ENCODE measurements at regions not wholly inside any gene's neighbourhood (a gene's known extent, or its start where the extent isn't known, plus 50 kb on each side); places are given as distances from the start of the nearest gene placed in this dataset.

- Histone ChIP-seq H3K4me3 (ENCODE audit: low read depth in 1 of 3, low read length in 3 of 3) (no peak overlapping the region), H3K4me1 (ENCODE audit: control insufficient read depth in 4 of 4, insufficient read depth in 4 of 4, low read length in 3 of 4) (peaks cover 5 to 26% (median 14%) of the 10 kb centered on the region in 4 donors), H3K27me3 (ENCODE audit: control insufficient read depth in 4 of 4, insufficient read depth in 4 of 4, low read length in 3 of 4) (no peaks in the 10 kb centered on the region), H3K36me3 (ENCODE audit: control insufficient read depth in 4 of 4, insufficient read depth in 3 of 4, low read depth in 1 of 4, low read length in 3 of 4) (no peaks in the 10 kb centered on the region), H3K9ac (ENCODE audit: low read depth in 1 of 2, low read length in 2 of 2) (no peak overlapping the region), H3K9me3 (ENCODE audit: control insufficient read depth in 4 of 4, low read length in 3 of 4) (no peaks in the 10 kb centered on the region), H3K27ac (ENCODE audit: low read depth in 1 of 2, low read length in 2 of 2) (no peak overlapping the region)
- WGBS = 35% methylated on average over 3 of the region's 3 CpGs
- DNase-seq (ENCODE audit: low spot score) = no peak
- TF ChIP-seq NR2F2 (IDR thresholded peaks at IDR 0.05) (no peak), FOXA2 (IDR thresholded peaks at IDR 0.05) (peak; percentile 85), HNF4A (conservative IDR thresholded peaks at IDR 0.05) (peak; percentile 8 to 74), TAF1 (conservative IDR thresholded peaks at IDR 0.05) (no peak), EGR1 (IDR thresholded peaks at IDR 0.05; ENCODE audit: low read depth in 2 of 2) (peak in 1 of 2 donors; percentile 47), ZBTB33 (IDR thresholded peaks at IDR 0.05) (peak; percentile 51), RXRA (IDR thresholded peaks at IDR 0.05) (peak in 1 of 2 donors; percentile 76), FOXA1 (IDR thresholded peaks at IDR 0.05) (peak; percentile 65), JUND (IDR thresholded peaks at IDR 0.05) (peak; percentile 16 to 75), SP1 (IDR thresholded peaks at IDR 0.05) (peak; percentile 23), YY1 (IDR thresholded peaks at IDR 0.05) (peak; percentile 96), RAD21 (IDR thresholded peaks at IDR 0.05) (peak in 1 of 2 donors; percentile 40), GABPA (IDR thresholded peaks at IDR 0.05 in 1 of 2, conservative IDR thresholded peaks at IDR 0.05 in 1 of 2) (no peak), HNF4G (IDR thresholded peaks at IDR 0.05) (no peak), ATF3 (IDR thresholded peaks at IDR 0.05) (no peak)
- TF ChIP-seq, protein P1, sequence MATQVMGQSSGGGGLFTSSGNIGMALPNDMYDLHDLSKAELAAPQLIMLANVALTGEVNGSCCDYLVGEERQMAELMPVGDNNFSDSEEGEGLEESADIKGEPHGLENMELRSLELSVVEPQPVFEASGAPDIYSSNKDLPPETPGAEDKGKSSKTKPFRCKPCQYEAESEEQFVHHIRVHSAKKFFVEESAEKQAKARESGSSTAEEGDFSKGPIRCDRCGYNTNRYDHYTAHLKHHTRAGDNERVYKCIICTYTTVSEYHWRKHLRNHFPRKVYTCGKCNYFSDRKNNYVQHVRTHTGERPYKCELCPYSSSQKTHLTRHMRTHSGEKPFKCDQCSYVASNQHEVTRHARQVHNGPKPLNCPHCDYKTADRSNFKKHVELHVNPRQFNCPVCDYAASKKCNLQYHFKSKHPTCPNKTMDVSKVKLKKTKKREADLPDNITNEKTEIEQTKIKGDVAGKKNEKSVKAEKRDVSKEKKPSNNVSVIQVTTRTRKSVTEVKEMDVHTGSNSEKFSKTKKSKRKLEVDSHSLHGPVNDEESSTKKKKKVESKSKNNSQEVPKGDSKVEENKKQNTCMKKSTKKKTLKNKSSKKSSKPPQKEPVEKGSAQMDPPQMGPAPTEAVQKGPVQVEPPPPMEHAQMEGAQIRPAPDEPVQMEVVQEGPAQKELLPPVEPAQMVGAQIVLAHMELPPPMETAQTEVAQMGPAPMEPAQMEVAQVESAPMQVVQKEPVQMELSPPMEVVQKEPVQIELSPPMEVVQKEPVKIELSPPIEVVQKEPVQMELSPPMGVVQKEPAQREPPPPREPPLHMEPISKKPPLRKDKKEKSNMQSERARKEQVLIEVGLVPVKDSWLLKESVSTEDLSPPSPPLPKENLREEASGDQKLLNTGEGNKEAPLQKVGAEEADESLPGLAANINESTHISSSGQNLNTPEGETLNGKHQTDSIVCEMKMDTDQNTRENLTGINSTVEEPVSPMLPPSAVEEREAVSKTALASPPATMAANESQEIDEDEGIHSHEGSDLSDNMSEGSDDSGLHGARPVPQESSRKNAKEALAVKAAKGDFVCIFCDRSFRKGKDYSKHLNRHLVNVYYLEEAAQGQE (IDR thresholded peaks at IDR 0.05) = peak; percentile 49
- TF ChIP-seq, protein P2, sequence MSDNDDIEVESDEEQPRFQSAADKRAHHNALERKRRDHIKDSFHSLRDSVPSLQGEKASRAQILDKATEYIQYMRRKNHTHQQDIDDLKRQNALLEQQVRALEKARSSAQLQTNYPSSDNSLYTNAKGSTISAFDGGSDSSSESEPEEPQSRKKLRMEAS (IDR thresholded peaks at IDR 0.05) = peak; percentile 69
- TF ChIP-seq, protein P3, sequence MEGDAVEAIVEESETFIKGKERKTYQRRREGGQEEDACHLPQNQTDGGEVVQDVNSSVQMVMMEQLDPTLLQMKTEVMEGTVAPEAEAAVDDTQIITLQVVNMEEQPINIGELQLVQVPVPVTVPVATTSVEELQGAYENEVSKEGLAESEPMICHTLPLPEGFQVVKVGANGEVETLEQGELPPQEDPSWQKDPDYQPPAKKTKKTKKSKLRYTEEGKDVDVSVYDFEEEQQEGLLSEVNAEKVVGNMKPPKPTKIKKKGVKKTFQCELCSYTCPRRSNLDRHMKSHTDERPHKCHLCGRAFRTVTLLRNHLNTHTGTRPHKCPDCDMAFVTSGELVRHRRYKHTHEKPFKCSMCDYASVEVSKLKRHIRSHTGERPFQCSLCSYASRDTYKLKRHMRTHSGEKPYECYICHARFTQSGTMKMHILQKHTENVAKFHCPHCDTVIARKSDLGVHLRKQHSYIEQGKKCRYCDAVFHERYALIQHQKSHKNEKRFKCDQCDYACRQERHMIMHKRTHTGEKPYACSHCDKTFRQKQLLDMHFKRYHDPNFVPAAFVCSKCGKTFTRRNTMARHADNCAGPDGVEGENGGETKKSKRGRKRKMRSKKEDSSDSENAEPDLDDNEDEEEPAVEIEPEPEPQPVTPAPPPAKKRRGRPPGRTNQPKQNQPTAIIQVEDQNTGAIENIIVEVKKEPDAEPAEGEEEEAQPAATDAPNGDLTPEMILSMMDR (IDR thresholded peaks at IDR 0.05; ENCODE audit: low read depth, low read length, missing input control) = no peak
These were observed 101.7 kb upstream of the HDGFL1 start for GRCh38 chr6:22467645-22468044.
